IMR-90 (cell line): ENCODE measurements at regions not wholly inside any gene's neighbourhood (a gene's known extent, or its start where the extent isn't known, plus 50 kb on each side); places are given as distances from the start of the nearest gene placed in this dataset.
A peak's percentile ranks its signal among the peaks of the same experiment; 100 is the strongest.

Experiments
- ATAC-seq: fragments of 200-7000 bp; cut with Tn5 transposase; 2 replicates; pipeline ENCODE4 v1.9.1; 2020; ENCODE audit warnings: low read depth, mild to moderate bottlenecking, moderate library complexity
- BruUV-seq: library from RNA; stranded (reverse); fragments of 400-500 nt; replicated peaks from 2 replicates; lab custom pipeline; 2021; lab: Mats Ljungman, UMichigan
- CTCF ChIA-PET: fragments of 300-600 bp; formaldehyde crosslinking; extraction: SDS; loops from one replicate; lab custom pipeline; 2021; ENCODE audit warnings: antibody characterized with exemption; lab: Yijun Ruan, JAX
- POLR2A ChIA-PET: fragments of 300-600 bp; sonication (Branson Sonifier 250); formaldehyde crosslinking; loops from one replicate; lab custom pipeline; 2022; ENCODE audit warnings: antibody characterized with exemption; ENCODE audit not compliant: unreplicated experiment; lab: Charles Lee
- DNase-seq: peaks from one replicate; pipeline ENCODE4 v3.0.0; 2013
- H2AFZ ChIP-seq: replicated peaks from 2 replicates; pipeline ENCODE3; 2013; ENCODE audit warnings: low read length, mild to moderate bottlenecking; ENCODE audit not compliant: poor library complexity
- H2AK5ac ChIP-seq: 2 replicates; pipeline ENCODE4 v1.6.1; 2013; ENCODE audit warnings: low read depth, low read length, inconsistent platforms
- H2AK9ac ChIP-seq: replicated peaks from 2 replicates; pipeline ENCODE3; 2013; ENCODE audit warnings: mild to moderate bottlenecking, low read depth, low read length, moderate library complexity; ENCODE audit not compliant: poor library complexity
- H2BK120ac ChIP-seq: 2 replicates; pipeline ENCODE4 v1.6.1; 2013; ENCODE audit warnings: low read depth, low read length, inconsistent platforms
- H2BK15ac ChIP-seq: 3 replicates; pipeline ENCODE4 v1.6.1; 2013; ENCODE audit warnings: low read depth, low read length, inconsistent platforms
- H2BK20ac ChIP-seq: 2 replicates; pipeline ENCODE4 v1.6.1; 2013; ENCODE audit warnings: low read depth, mild to moderate bottlenecking, inconsistent platforms, low read length, moderate library complexity
- H2BK5ac ChIP-seq: 2 replicates; pipeline ENCODE4 v1.6.1; 2013; ENCODE audit warnings: mild to moderate bottlenecking, low read depth, low read length, inconsistent platforms; ENCODE audit not compliant: poor library complexity, severe bottlenecking
- H3K14ac ChIP-seq: replicated peaks from 2 replicates; pipeline ENCODE4 v1.6.1; 2013; ENCODE audit warnings: low read depth, low read length, inconsistent platforms
- H3K18ac ChIP-seq: 2 replicates; pipeline ENCODE4 v1.6.1; 2013; ENCODE audit warnings: low read depth, low read length, control low read depth
- H3K23ac ChIP-seq: 2 replicates; pipeline ENCODE4 v1.6.1; 2013; ENCODE audit warnings: low read depth, low read length, inconsistent platforms
- H3K27ac ChIP-seq: 2 replicates; pipeline ENCODE4 v1.5.1; 2013; ENCODE audit warnings: mild to moderate bottlenecking, control low read depth, low read length; ENCODE audit not compliant: insufficient read depth
- H3K27me3 ChIP-seq: 2 replicates; pipeline ENCODE4 v1.6.1; 2013; ENCODE audit warnings: low read length; ENCODE audit not compliant: control insufficient read depth, insufficient read depth
- H3K36me3 ChIP-seq: 2 replicates; pipeline ENCODE4 v1.6.1; 2013; ENCODE audit warnings: low read length, mixed read lengths; ENCODE audit not compliant: control insufficient read depth, insufficient read depth
- H3K4ac ChIP-seq: 2 replicates; pipeline ENCODE4 v1.6.1; 2013; ENCODE audit warnings: low read depth, low read length, inconsistent platforms
- H3K4me1 ChIP-seq: 2 replicates; pipeline ENCODE4 v1.6.1; 2013; ENCODE audit warnings: low read length, mixed read lengths; ENCODE audit not compliant: control insufficient read depth, insufficient read depth
- H3K4me2 ChIP-seq: 2 replicates; pipeline ENCODE4 v1.6.1; 2013; ENCODE audit warnings: low read depth, mild to moderate bottlenecking, control low read depth, low read length, moderate library complexity
- H3K4me3 ChIP-seq: 2 replicates; pipeline ENCODE4 v1.5.1; 2013; ENCODE audit warnings: low read depth, mild to moderate bottlenecking, control low read depth, low read length, moderate library complexity; ENCODE audit not compliant: insufficient read depth
- H3K56ac ChIP-seq: 2 replicates; pipeline ENCODE4 v1.6.1; 2013; ENCODE audit warnings: low read length, inconsistent platforms; ENCODE audit not compliant: insufficient read depth; ENCODE audit errors: extremely low read depth
- H3K79me1 ChIP-seq, 2 experiments: 2 replicates each; pipeline ENCODE4 v1.6.1; 2013; ENCODE audit warnings: low read length in 2 of 2, inconsistent platforms in 1 of 2, low read depth in 1 of 2
- H3K9ac ChIP-seq: 2 replicates; pipeline ENCODE4 v1.6.1; 2013; ENCODE audit warnings: low read depth, low read length, control low read depth
- H3K9me1 ChIP-seq: 2 replicates; pipeline ENCODE4 v1.6.1; 2013; ENCODE audit warnings: low read length, inconsistent platforms; ENCODE audit not compliant: insufficient read depth
- H3K9me3 ChIP-seq: 2 replicates; pipeline ENCODE4 v1.6.1; 2013; ENCODE audit warnings: low read length; ENCODE audit not compliant: control insufficient read depth, insufficient read depth
- H4K20me1 ChIP-seq: 2 replicates; pipeline ENCODE4 v1.6.1; 2013; ENCODE audit warnings: low read length, inconsistent platforms; ENCODE audit not compliant: insufficient read depth
- H4K5ac ChIP-seq: 2 replicates; pipeline ENCODE4 v1.6.1; 2013; ENCODE audit warnings: mild to moderate bottlenecking, low read depth, low read length, control low read depth
- H4K8ac ChIP-seq, 2 experiments: 2 replicates each; pipeline ENCODE4 v1.6.1; 2013; ENCODE audit warnings: low read depth in 2 of 2, low read length in 2 of 2, control low read depth in 1 of 2, inconsistent platforms in 1 of 2
- H4K91ac ChIP-seq: 2 replicates; pipeline ENCODE4 v1.6.1; 2013; ENCODE audit warnings: low read depth, low read length, inconsistent platforms; ENCODE audit not compliant: insufficient read depth
- CHD1 ChIP-seq: IDR thresholded peaks from 2 replicates; pipeline ENCODE4 v1.6.1; 2012; ENCODE audit warnings: low read depth, low read length, improper control_type of control experiment
- NFE2L2 ChIP-seq: fragments of 150-350 bp; IDR thresholded peaks from 2 replicates; pipeline ENCODE4 v1.6.1; 2016; ENCODE audit warnings: low read depth, mild to moderate bottlenecking, low read length
- RCOR1 ChIP-seq: IDR thresholded peaks from 2 replicates; pipeline ENCODE4 v1.6.1; 2012; ENCODE audit warnings: mild to moderate bottlenecking, low read length, improper control_type of control experiment; ENCODE audit not compliant: insufficient replicate concordance
- RFX5 ChIP-seq: IDR thresholded peaks from 2 replicates; pipeline ENCODE4 v1.8.0; 2012; ENCODE audit warnings: low read depth, mild to moderate bottlenecking, low read length, moderate library complexity
- USF2 ChIP-seq: fragments of 150-350 bp; IDR thresholded peaks from 2 replicates; pipeline ENCODE4 v1.6.1; 2017; ENCODE audit warnings: mild to moderate bottlenecking, antibody characterized with exemption, low read length, low read depth
- dilution Hi-C: fragments of 300-500 bp; cut with HindIII; formaldehyde crosslinking; loops from one replicate; pipeline ENCODE4 v1.14.3; 2018; ENCODE audit warnings: low sequenced_read_pairs; ENCODE audit not compliant: unreplicated experiment
- in situ Hi-C: fragments of 300-500 bp; cut with MboI; formaldehyde crosslinking; loops from 3 replicates; pipeline ENCODE4 v1.14.3; 2019; ENCODE audit warnings: low sequenced_read_pairs, inconsistent platforms, mixed read lengths
- intact Hi-C: fragments of 100-400 bp; cut with micrococcal nuclease; formaldehyde crosslinking; loops from 2 replicates; pipeline ENCODE4 v1.10.0; 2022

DNA sequence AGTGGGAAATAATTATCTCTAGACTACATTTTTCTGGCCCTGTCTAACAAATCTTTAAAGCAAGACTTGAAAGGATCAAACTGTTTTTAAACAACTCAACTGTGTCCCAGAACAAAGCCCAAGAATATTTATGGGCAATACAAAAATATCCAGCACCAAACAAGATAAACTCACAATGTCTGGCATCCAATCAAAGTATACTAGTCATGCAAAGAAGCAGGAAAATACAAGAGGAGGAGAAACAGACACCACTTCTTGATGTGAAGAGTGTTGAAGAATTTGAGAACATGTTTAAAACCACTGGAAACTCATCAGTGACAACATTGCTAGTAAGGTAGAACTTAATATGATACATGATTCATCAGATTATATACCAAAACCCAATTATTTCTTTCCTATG, 66.1 kb upstream of the CDC42EP3 start:
- H3K27ac ChIP-seq, result no peak overlapping the region
- CTCF ChIA-PET, result no interaction called here
- ATAC-seq, result no peak; the same call in 1 of the 2 replicates
- H2AFZ ChIP-seq, result no peak overlapping the region
- dilution Hi-C loops, result no loop called here
- TF ChIP-seq NFE2L2 (no peak), RFX5 (no peak), USF2 (no peak), CHD1 (no peak), RCOR1 (no peak)
- POLR2A ChIA-PET, result no interaction called here
- H2BK120ac ChIP-seq, result no peak overlapping the region
- no peak overlapping the region for H3K56ac ChIP-seq
- peak overlapping the region; percentile 40 for H2BK5ac ChIP-seq
- H3K27me3 ChIP-seq, result no peaks in the 10 kb centered on the region
- no peaks in the 10 kb centered on the region for H3K9me3 ChIP-seq
- peak overlapping the region; percentile 41; the same call in 1 of the 2 replicates for H2BK20ac ChIP-seq
- no peak overlapping the region for H3K4me3 ChIP-seq
- no peak overlapping the region for H4K5ac ChIP-seq
- H4K91ac ChIP-seq, result no peak overlapping the region
- H2BK15ac ChIP-seq, result peak overlapping the region; percentile 44; the same call in 1 of the 3 replicates
- no peak overlapping the region for H2AK9ac ChIP-seq
- H3K4ac ChIP-seq, result no peak overlapping the region
- no peaks in the 10 kb centered on the region; the same call in 1 of the 2 replicates for H3K9me1 ChIP-seq
- H3K14ac ChIP-seq, result no peak overlapping the region
- in situ Hi-C loops, result no loop called here
- no peak overlapping the region for H3K23ac ChIP-seq
- no peak overlapping the region for H4K8ac ChIP-seq
- H3K36me3 ChIP-seq, result no peaks in the 10 kb centered on the region
- H2AK5ac ChIP-seq, result no peak overlapping the region
- BruUV-seq, result no TSS peak
- H3K4me2 ChIP-seq, result no peak overlapping the region
- peak; percentile 36 for DNase-seq
- no peak overlapping the region; the same call in 1 of the 2 replicates for H3K18ac ChIP-seq
- H3K4me1 ChIP-seq, result peaks cover 13% of the 10 kb centered on the region
- intact Hi-C loops, result no loop called here
- H3K79me1 ChIP-seq, result 0 out of 4 replicates have a peak, but pooled peaks cover 0 to 4% of the 10 kb centered on the region in 2 experiments
- no peak overlapping the region for H3K9ac ChIP-seq
- H4K20me1 ChIP-seq, result no peaks in the 10 kb centered on the region
